Lung microvascular endothelial cell (primary cell): ENCODE measurements at regions not wholly inside any gene's neighbourhood (a gene's known extent, or its start where the extent isn't known, plus 50 kb on each side); places are given as distances from the start of the nearest gene placed in this dataset.
"Not testable (repeated sequence)": the region's sequence is repeated elsewhere in the genome, so short reads cannot be mapped to it uniquely, and the experiment has no call there.

Source experiments
- DNase-seq, 2 donors: peaks; one replicate each; pipeline versions ENCODE4 v3.0.0 to v3.0.0-alpha.2; 2010; ENCODE audit warnings: low read depth in 2 of 2

- not testable (repeated sequence) for DNase-seq
Observed at GRCh38 chr6:133789449-133789848, 99.5 kb upstream of the TCF21 start.

- not testable (repeated sequence) for DNase-seq
Observed at GRCh38 chr6:133790756-133791155, 98.2 kb upstream of the TCF21 start.

- DNase-seq, result not testable (repeated sequence)
Observed at GRCh38 chr6:133795051-133795450, 93.9 kb upstream of the TCF21 start.

GRCh38 chr6:133796235-133796634 is 92.7 kb upstream of the TCF21 start:
- DNase-seq, result no peak

GRCh38 chr6:133799043-133799442 is 89.9 kb upstream of the TCF21 start:
- no peak for DNase-seq

- no peak for DNase-seq
Observed at GRCh38 chr6:133802861-133803260, 86.1 kb upstream of the TCF21 start.

- peak in 1 of 2 donors; percentile 34 for DNase-seq
Observed at GRCh38 chr6:133804265-133804664, 84.6 kb upstream of the TCF21 start.

GRCh38 chr6:133805876-133806275 is 83.0 kb upstream of the TCF21 start:
- no peak for DNase-seq

- DNase-seq, result peak in 1 of 2 donors; percentile 2
Observed at GRCh38 chr6:133806382-133807140, 82.4 kb upstream of the TCF21 start.

GRCh38 chr6:133807501-133807900 is 81.4 kb upstream of the TCF21 start:
- DNase-seq, result no peak

GRCh38 chr6:133809406-133809805 is 79.5 kb upstream of the TCF21 start:
- peak in 1 of 2 donors; percentile 32 for DNase-seq

- DNase-seq, result no peak
Observed at GRCh38 chr6:133811557-133811956, 77.4 kb upstream of the TCF21 start.

GRCh38 chr6:133812446-133812845 is 76.5 kb upstream of the TCF21 start:
- not testable (repeated sequence) for DNase-seq

GRCh38 chr6:133814238-133814637 is 74.7 kb upstream of the TCF21 start:
- DNase-seq, result no peak

- peak in 1 of 2 donors; percentile 20 for DNase-seq
Observed at GRCh38 chr6:133814797-133815196, 74.1 kb upstream of the TCF21 start.

GRCh38 chr6:133815313-133815712 is 73.6 kb upstream of the TCF21 start:
- no peak for DNase-seq

- DNase-seq, result no peak
Observed at GRCh38 chr6:133816171-133816570, 72.7 kb upstream of the TCF21 start.

GRCh38 chr6:133817460-133818047 is 71.4 kb upstream of the TCF21 start:
- peak in 1 of 2 donors; percentile 9 for DNase-seq

GRCh38 chr6:133818320-133818719 is 70.6 kb upstream of the TCF21 start:
- DNase-seq, result no peak

GRCh38 chr6:133820208-133820607 is 68.7 kb upstream of the TCF21 start:
- DNase-seq, result no peak

- DNase-seq, result no peak
Observed at GRCh38 chr6:133827766-133828165, 61.1 kb upstream of the TCF21 start.

GRCh38 chr6:133833949-133834359 is 55.0 kb upstream of the TCF21 start:
- peak in 1 of 2 donors; percentile 7 for DNase-seq
